A549 (cell line): ENCODE measurements at regions not wholly inside any gene's neighbourhood (a gene's known extent, or its start where the extent isn't known, plus 50 kb on each side); places are given as distances from the start of the nearest gene placed in this dataset.

Experiments used
- ATAC-seq, 2 experiments: fragments of 200-7000 bp in 1 of 2; fragments of >200 bp in 1 of 2; cut with Nextera tagmentation in 1 of 2; cut with Tn5 transposase in 1 of 2; 3 replicates each; pipeline versions ENCODE4 v1.8.0 to v1.9.1; 2018 to 2020; ENCODE audit warnings: mild to moderate bottlenecking in 1 of 2, moderate library complexity in 1 of 2
- CTCF ChIA-PET: fragments of 300-600 bp; sonication (Branson Sonifier 250); formaldehyde crosslinking; extraction: SDS; loops from one replicate; lab custom pipeline; 2021; ENCODE audit warnings: antibody characterized with exemption, inconsistent platforms; lab: Yijun Ruan, JAX
- POLR2A ChIA-PET: fragments of 350-600 bp; formaldehyde crosslinking; extraction: SDS; loops from one replicate; lab custom pipeline; 2021; ENCODE audit warnings: antibody characterized with exemption, inconsistent platforms; lab: Yijun Ruan, JAX
- DNase-seq, 2 experiments: peaks; one replicate each; pipeline versions ENCODE4 v3.0.0 to v3.0.0-alpha.2; 2011 to 2016; ENCODE audit warnings: low read depth in 1 of 2, low spot score in 1 of 2
- FAIRE-seq: peaks from 2 replicates; lab custom pipeline; 2011; peaks lifted over from hg19 to GRCh38; lab: Jason Lieb, UNC
- H3K27ac ChIP-seq, 2 experiments: fragments of >200 bp; sonication (Bioruptor Twin); formaldehyde crosslinking; 3 replicates each; pipeline ENCODE4 v1.5.1; 2016 to 2017
- H3K4me1 ChIP-seq: fragments of >200 bp; sonication (Bioruptor Twin); formaldehyde crosslinking; 3 replicates; pipeline ENCODE4 v1.6.1; 2016
- H3K4me2 ChIP-seq: fragments of >200 bp; sonication (Bioruptor Twin); formaldehyde crosslinking; 3 replicates; pipeline ENCODE4 v1.6.1; 2016
- H3K4me3 ChIP-seq: fragments of >200 bp; sonication (Bioruptor Twin); formaldehyde crosslinking; 3 replicates; pipeline ENCODE4 v1.5.1; 2016
- H3K9me3 ChIP-seq: fragments of >200 bp; sonication (Bioruptor Twin); formaldehyde crosslinking; 3 replicates; pipeline ENCODE4 v1.6.1; 2016
- BHLHE40 ChIP-seq: IDR thresholded peaks from 2 replicates; pipeline ENCODE4 v1.6.1; 2012; ENCODE audit warnings: low read depth, low read length, inconsistent platforms
- CBX2 ChIP-seq: fragments of 200-600 bp; sonication (generic); IDR thresholded peaks from 2 replicates; pipeline ENCODE4 v1.6.1; 2016; ENCODE audit warnings: low read depth, mild to moderate bottlenecking, borderline replicate concordance
- CHD4 ChIP-seq: fragments of 200-600 bp; sonication (generic); IDR thresholded peaks from 2 replicates; pipeline ENCODE4 v1.6.1; 2016; ENCODE audit warnings: antibody characterized with exemption, mild to moderate bottlenecking, borderline replicate concordance
- EHF ChIP-seq: fragments of 250-450 bp; sonication (Bioruptor Pico); IDR thresholded peaks from 2 replicates; pipeline ENCODE4 v1.5.0; 2020; ENCODE audit warnings: mild to moderate bottlenecking
- FOSB ChIP-seq: fragments of 250-450 bp; sonication (Bioruptor Pico); IDR thresholded peaks from 2 replicates; pipeline ENCODE4 v1.5.0; 2020; ENCODE audit warnings: mild to moderate bottlenecking, moderate library complexity
- HOXA7 ChIP-seq: fragments of 250-450 bp; sonication (Bioruptor Pico); IDR thresholded peaks from 2 replicates; pipeline ENCODE4 v1.5.0; 2020; ENCODE audit warnings: mild to moderate bottlenecking, moderate library complexity
- HOXB5 ChIP-seq: fragments of 250-450 bp; sonication (Bioruptor Pico); IDR thresholded peaks from 2 replicates; pipeline ENCODE4 v1.5.0; 2020; ENCODE audit warnings: mild to moderate bottlenecking, moderate library complexity
- KDM5A ChIP-seq: fragments of 200-600 bp; sonication (generic); IDR thresholded peaks from 2 replicates; pipeline ENCODE4 v1.6.1; 2016; ENCODE audit warnings: antibody characterized with exemption, mild to moderate bottlenecking
- MAFK ChIP-seq: fragments of 450-650 bp; IDR thresholded peaks from 2 replicates; pipeline ENCODE4 v1.6.1; 2014; ENCODE audit not compliant: partially characterized antibody
- MYC ChIP-seq: IDR thresholded peaks from 2 replicates; pipeline ENCODE4 v1.6.1; 2012; ENCODE audit warnings: mild to moderate bottlenecking, inconsistent platforms, low read length, improper control_type of control experiment, borderline replicate concordance
- POLR2A ChIP-seq: IDR thresholded peaks from 2 replicates; pipeline ENCODE4 v1.6.1; 2012; ENCODE audit warnings: mild to moderate bottlenecking, low read length
- RARB ChIP-seq: fragments of 250-450 bp; sonication (Bioruptor Pico); IDR thresholded peaks from 2 replicates; pipeline ENCODE4 v1.8.0; 2021; ENCODE audit warnings: mild to moderate bottlenecking, moderate library complexity
- SMC3 ChIP-seq: fragments of >200 bp; sonication (Bioruptor Twin); formaldehyde crosslinking; IDR thresholded peaks from 3 replicates; pipeline ENCODE4 v1.6.1; 2018; ENCODE audit warnings: inconsistent platforms
- ZC3H11A ChIP-seq: fragments of 450-650 bp; IDR thresholded peaks from 2 replicates; pipeline ENCODE4 v1.6.1; 2014; ENCODE audit warnings: antibody characterized with exemption, mild to moderate bottlenecking
- ZNF302 ChIP-seq: fragments of 250-450 bp; sonication (Bioruptor Pico); IDR thresholded peaks from 2 replicates; pipeline ENCODE4 v1.9.0; 2021; ENCODE audit warnings: inconsistent platforms, mild to moderate bottlenecking, moderate library complexity
- ZSCAN20 ChIP-seq: fragments of 250-450 bp; sonication (Bioruptor Pico); IDR thresholded peaks from 2 replicates; pipeline ENCODE4 v1.8.0; 2022; ENCODE audit warnings: mild to moderate bottlenecking, moderate library complexity
- whole genome bisulfite sequencing: methylation state at CpG from one replicate; pipeline ENCODE4 v1.1.6; 2017; ENCODE audit errors: missing lambda C conversion rate; 5-methylcytosine and 5-hydroxymethylcytosine counted together
- TF ChIP-seq, protein P1 (sequence below): IDR thresholded peaks from 2 replicates; pipeline ENCODE4 v1.6.1; 2012
- TF ChIP-seq, protein P2 (sequence below): fragments of >200 bp; sonication (Bioruptor Twin); formaldehyde crosslinking; IDR thresholded peaks from 3 replicates; pipeline ENCODE4 v1.5.1; 2016
- TF ChIP-seq, protein P3 (sequence below): fragments of 150-350 bp; IDR thresholded peaks from 2 replicates; pipeline ENCODE4 v1.6.1; 2014; ENCODE audit warnings: low read depth, mild to moderate bottlenecking, low read length
- TF ChIP-seq, protein P4 (sequence below): fragments of 200-600 bp; sonication (generic); IDR thresholded peaks from 2 replicates; pipeline ENCODE4 v1.6.1; 2016; ENCODE audit warnings: antibody characterized with exemption, mild to moderate bottlenecking, moderate library complexity

DNA sequence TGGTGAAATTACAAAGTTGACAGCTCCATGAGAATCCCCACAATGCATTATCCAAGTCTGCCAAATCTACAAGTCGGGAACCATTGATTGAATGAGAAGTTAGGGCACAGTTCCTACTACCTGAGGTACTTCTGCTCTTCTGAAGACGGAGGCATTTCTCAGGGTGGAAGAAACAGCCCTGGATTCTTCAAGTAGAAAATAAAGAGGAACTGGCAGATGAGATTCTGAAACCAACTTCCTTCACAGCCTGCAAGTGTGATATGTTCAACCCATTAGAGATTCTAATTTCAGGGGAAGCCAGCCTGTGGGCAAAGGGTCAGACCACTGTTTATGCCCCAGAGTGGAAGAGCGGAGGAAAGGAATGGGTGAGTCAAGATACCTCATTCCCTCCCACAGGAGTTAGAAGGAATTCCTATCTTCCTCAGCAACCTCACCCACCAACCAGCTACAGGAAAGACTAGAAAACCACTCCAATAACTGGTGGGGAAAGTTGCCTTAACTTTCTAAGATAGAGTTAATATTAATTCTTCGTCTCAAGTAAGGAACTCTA lies 50.5 kb upstream of the BMPER start:
- Histone ChIP-seq H3K27ac (no peak overlapping the region), H3K4me2 (no peak overlapping the region), H3K4me3 (no peak overlapping the region), H3K9me3 (no peaks in the 10 kb centered on the region), H3K4me1 (no peaks in the 10 kb centered on the region)
- DNase-seq (no peak), FAIRE-seq (no peak), ATAC-seq (no peak)
- ChIA-PET POLR2A (interaction anchor here (0.9 kb wide), 1 partner anchor 50 kb away, joined by 3 read pairs; no protein-coding TSS in a partner anchor), CTCF (interaction anchor here (0.7 to 2.0 kb wide), 3 partner anchors 14 to 139 kb away, joined by 3 to 7 read pairs (median 4); no protein-coding TSS in a partner anchor)
- WGBS = 55% methylated on average over 4 of the region's 4 CpGs
- TF ChIP-seq, protein P1, sequence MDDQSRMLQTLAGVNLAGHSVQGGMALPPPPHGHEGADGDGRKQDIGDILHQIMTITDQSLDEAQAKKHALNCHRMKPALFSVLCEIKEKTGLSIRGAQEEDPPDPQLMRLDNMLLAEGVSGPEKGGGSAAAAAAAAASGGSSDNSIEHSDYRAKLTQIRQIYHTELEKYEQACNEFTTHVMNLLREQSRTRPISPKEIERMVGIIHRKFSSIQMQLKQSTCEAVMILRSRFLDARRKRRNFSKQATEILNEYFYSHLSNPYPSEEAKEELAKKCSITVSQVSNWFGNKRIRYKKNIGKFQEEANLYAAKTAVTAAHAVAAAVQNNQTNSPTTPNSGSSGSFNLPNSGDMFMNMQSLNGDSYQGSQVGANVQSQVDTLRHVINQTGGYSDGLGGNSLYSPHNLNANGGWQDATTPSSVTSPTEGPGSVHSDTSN = no peak
- TF ChIP-seq RARB (CRISPR knock-in tag) = no peak
- no peak for TF ChIP-seq ZNF302 (CRISPR knock-in tag)
- no peak for TF ChIP-seq HOXA7 (CRISPR knock-in tag)
- no peak for TF ChIP-seq KDM5A
- TF ChIP-seq BHLHE40 = no peak
- TF ChIP-seq CBX2 = no peak
- TF ChIP-seq ZSCAN20 = no peak
- TF ChIP-seq, protein P2, sequence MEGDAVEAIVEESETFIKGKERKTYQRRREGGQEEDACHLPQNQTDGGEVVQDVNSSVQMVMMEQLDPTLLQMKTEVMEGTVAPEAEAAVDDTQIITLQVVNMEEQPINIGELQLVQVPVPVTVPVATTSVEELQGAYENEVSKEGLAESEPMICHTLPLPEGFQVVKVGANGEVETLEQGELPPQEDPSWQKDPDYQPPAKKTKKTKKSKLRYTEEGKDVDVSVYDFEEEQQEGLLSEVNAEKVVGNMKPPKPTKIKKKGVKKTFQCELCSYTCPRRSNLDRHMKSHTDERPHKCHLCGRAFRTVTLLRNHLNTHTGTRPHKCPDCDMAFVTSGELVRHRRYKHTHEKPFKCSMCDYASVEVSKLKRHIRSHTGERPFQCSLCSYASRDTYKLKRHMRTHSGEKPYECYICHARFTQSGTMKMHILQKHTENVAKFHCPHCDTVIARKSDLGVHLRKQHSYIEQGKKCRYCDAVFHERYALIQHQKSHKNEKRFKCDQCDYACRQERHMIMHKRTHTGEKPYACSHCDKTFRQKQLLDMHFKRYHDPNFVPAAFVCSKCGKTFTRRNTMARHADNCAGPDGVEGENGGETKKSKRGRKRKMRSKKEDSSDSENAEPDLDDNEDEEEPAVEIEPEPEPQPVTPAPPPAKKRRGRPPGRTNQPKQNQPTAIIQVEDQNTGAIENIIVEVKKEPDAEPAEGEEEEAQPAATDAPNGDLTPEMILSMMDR = no peak
- TF ChIP-seq FOSB = no peak
- no peak for TF ChIP-seq HOXB5 (CRISPR knock-in tag)
- no peak for TF ChIP-seq EHF (CRISPR knock-in tag)
- no peak for TF ChIP-seq POLR2A
- TF ChIP-seq CHD4 = no peak
- TF ChIP-seq, protein P3, sequence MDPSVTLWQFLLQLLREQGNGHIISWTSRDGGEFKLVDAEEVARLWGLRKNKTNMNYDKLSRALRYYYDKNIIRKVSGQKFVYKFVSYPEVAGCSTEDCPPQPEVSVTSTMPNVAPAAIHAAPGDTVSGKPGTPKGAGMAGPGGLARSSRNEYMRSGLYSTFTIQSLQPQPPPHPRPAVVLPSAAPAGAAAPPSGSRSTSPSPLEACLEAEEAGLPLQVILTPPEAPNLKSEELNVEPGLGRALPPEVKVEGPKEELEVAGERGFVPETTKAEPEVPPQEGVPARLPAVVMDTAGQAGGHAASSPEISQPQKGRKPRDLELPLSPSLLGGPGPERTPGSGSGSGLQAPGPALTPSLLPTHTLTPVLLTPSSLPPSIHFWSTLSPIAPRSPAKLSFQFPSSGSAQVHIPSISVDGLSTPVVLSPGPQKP = no peak
- no peak for TF ChIP-seq MAFK
- no peak for TF ChIP-seq MYC
- TF ChIP-seq, protein P4, sequence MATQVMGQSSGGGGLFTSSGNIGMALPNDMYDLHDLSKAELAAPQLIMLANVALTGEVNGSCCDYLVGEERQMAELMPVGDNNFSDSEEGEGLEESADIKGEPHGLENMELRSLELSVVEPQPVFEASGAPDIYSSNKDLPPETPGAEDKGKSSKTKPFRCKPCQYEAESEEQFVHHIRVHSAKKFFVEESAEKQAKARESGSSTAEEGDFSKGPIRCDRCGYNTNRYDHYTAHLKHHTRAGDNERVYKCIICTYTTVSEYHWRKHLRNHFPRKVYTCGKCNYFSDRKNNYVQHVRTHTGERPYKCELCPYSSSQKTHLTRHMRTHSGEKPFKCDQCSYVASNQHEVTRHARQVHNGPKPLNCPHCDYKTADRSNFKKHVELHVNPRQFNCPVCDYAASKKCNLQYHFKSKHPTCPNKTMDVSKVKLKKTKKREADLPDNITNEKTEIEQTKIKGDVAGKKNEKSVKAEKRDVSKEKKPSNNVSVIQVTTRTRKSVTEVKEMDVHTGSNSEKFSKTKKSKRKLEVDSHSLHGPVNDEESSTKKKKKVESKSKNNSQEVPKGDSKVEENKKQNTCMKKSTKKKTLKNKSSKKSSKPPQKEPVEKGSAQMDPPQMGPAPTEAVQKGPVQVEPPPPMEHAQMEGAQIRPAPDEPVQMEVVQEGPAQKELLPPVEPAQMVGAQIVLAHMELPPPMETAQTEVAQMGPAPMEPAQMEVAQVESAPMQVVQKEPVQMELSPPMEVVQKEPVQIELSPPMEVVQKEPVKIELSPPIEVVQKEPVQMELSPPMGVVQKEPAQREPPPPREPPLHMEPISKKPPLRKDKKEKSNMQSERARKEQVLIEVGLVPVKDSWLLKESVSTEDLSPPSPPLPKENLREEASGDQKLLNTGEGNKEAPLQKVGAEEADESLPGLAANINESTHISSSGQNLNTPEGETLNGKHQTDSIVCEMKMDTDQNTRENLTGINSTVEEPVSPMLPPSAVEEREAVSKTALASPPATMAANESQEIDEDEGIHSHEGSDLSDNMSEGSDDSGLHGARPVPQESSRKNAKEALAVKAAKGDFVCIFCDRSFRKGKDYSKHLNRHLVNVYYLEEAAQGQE = no peak
- TF ChIP-seq SMC3 = no peak
- no peak for TF ChIP-seq ZC3H11A
